ENCODE measurements at regions not wholly inside any gene's neighbourhood (a gene's known extent, or its start where the extent isn't known, plus 50 kb on each side); places are given as distances from the start of the nearest gene placed in this dataset.

DNA sequence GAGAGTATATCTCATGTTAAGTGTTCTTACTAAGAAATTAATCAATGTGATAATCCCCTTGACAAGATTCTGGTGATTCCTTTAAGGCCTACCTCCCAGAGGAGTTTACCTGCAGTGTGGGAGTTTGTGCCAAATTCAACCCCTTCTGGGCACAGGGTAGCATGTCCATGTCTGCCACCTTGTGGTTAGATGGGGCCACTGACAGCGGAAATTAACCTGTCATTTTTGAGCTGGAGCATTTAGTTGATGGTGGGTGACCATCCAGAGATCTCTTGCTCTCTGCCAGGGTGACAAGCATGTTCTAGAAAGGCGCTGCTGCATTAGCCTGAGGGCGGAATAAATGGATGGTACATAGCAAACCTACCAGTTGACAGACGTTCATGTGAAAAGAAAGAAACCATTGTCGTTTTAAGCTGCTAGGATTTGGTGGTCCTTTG lies 132.2 kb downstream of the FBXO4 start:
- Histone ChIP-seq H3K27me3 (no peaks in the 10 kb centered on the region), H3K27ac (no peak overlapping the region), H3K4me3 (no peak overlapping the region), H3K4me1 (no peaks in the 10 kb centered on the region), H3K36me3 (no peaks in the 10 kb centered on the region), H3K9me3 (no peaks in the 10 kb centered on the region)
- TF ChIP-seq POLR2A (IDR thresholded peaks at IDR 0.05) = no peak
- TF ChIP-seq, protein P1, sequence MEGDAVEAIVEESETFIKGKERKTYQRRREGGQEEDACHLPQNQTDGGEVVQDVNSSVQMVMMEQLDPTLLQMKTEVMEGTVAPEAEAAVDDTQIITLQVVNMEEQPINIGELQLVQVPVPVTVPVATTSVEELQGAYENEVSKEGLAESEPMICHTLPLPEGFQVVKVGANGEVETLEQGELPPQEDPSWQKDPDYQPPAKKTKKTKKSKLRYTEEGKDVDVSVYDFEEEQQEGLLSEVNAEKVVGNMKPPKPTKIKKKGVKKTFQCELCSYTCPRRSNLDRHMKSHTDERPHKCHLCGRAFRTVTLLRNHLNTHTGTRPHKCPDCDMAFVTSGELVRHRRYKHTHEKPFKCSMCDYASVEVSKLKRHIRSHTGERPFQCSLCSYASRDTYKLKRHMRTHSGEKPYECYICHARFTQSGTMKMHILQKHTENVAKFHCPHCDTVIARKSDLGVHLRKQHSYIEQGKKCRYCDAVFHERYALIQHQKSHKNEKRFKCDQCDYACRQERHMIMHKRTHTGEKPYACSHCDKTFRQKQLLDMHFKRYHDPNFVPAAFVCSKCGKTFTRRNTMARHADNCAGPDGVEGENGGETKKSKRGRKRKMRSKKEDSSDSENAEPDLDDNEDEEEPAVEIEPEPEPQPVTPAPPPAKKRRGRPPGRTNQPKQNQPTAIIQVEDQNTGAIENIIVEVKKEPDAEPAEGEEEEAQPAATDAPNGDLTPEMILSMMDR (IDR thresholded peaks at IDR 0.05) = peak; percentile 12 to 47 (median 34)
- intact Hi-C loops (cut with DNase I) = no loop called here
- DNase-seq (ENCODE audit: extremely low spot score in 2 of 2) = no peak

DNA sequence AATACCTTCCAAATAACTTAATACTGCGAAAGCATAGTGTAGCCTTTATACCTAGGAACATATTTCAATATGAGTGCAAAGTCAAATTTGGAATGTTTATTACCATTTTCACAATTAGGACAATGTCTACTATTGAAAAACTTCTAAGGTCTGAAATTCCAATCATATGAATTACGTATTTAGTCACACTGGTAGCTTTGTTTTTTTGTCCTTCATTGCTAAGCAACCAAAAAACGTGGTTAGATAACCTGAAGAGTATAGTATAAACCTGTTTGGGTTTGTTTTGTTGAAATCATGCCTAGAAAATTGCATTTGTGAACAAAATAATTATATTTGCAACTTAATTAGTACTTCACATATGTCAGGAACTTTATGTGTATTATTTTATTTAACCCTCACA lies 134.2 kb downstream of the FBXO4 start:
- no peaks in the 10 kb centered on the region for H3K27me3 ChIP-seq
- intact Hi-C loops (cut with DNase I) = no loop called here
- H3K4me3 ChIP-seq = no peak overlapping the region
- no peaks in the 10 kb centered on the region for H3K9me3 ChIP-seq
- H3K4me1 ChIP-seq = no peaks in the 10 kb centered on the region
- H3K36me3 ChIP-seq = no peaks in the 10 kb centered on the region
- TF ChIP-seq POLR2A (IDR thresholded peaks at IDR 0.05) (no peak), POLR2AphosphoS5 (IDR thresholded peaks at IDR 0.05; ENCODE audit: insufficient read depth in 1 of 2, low read depth in 1 of 2) (no peak)
- TF ChIP-seq, protein P1 (IDR thresholded peaks at IDR 0.05) = no peak
- DNase-seq (ENCODE audit: extremely low spot score in 2 of 2) = no peak
- no peak overlapping the region for H3K27ac ChIP-seq

DNA sequence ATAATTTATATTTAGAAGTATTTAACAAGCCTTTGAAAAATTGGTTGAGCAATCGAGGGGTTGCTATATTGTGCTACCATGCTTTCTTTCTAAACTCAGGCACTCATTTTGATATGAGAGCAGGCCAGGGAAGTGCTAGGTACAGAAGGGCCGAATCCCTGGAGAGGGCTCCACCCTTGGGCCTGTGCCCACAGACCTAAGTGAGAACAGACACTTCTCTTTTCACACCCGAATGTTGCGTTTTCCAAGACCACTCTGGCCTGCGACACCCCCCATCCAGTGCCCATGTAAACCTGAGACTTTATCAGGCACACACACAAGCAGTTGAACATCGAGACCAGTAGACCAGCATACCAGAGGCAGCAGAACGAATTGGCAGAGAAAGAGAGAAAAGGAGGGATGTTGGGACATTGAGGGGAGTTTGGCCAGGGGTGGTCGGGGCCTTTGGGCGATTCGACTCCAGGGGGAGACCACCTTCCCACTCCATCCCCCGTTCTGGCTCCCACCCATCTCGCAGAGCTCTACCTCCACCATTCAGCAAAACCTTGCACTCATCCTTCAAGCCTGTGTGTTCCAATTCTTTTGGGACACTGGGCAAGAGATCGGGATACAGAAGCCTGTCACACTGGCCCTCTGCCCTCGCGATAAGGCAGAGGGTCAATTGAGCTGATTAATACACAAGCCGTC lies 134.8 kb downstream of the FBXO4 start:
- Histone ChIP-seq H3K4me3 (no peak overlapping the region), H3K9me3 (no peaks in the 10 kb centered on the region), H3K36me3 (no peaks in the 10 kb centered on the region), H3K4me1 (no peaks in the 10 kb centered on the region), H3K27me3 (no peaks in the 10 kb centered on the region), H3K27ac (no peak overlapping the region)
- intact Hi-C loops (cut with DNase I) = no loop called here
- TF ChIP-seq, protein P1 (IDR thresholded peaks at IDR 0.05) = no peak
- TF ChIP-seq POLR2A (IDR thresholded peaks at IDR 0.05) (no peak), POLR2AphosphoS5 (IDR thresholded peaks at IDR 0.05; ENCODE audit: insufficient read depth in 1 of 2, low read depth in 1 of 2) (no peak)
- DNase-seq (ENCODE audit: extremely low spot score in 2 of 2) = no peak

DNA sequence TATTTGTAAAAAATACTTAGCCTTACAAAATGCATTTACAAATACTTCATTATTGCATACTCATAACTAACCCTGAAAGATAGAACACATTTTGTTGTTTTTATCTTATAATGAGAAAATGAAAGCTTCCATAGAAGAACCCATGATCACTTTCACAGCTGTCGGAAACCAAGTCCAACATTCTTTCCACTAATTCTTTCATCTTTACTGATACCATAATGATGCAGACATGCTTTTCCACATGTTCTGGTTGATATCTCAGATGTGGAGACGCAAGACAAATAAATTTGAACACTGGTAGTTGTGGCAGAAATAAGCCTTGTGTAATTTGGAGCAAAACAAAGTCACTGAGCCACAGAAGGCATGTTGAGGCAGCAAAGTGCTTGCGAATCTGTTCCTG lies 136.0 kb downstream of the FBXO4 start:
- no peak for DNase-seq (ENCODE audit: extremely low spot score in 2 of 2)
- no peak overlapping the region for H3K27ac ChIP-seq
- H3K4me1 ChIP-seq = no peaks in the 10 kb centered on the region
- no peaks in the 10 kb centered on the region for H3K36me3 ChIP-seq
- no peaks in the 10 kb centered on the region for H3K27me3 ChIP-seq
- TF ChIP-seq, protein P1 (IDR thresholded peaks at IDR 0.05) = no peak
- TF ChIP-seq POLR2A (IDR thresholded peaks at IDR 0.05) (no peak), POLR2AphosphoS5 (IDR thresholded peaks at IDR 0.05; ENCODE audit: insufficient read depth in 1 of 2, low read depth in 1 of 2) (no peak)
- no peaks in the 10 kb centered on the region for H3K9me3 ChIP-seq
- no peak overlapping the region for H3K4me3 ChIP-seq
- intact Hi-C loops (cut with DNase I) = no loop called here

DNA sequence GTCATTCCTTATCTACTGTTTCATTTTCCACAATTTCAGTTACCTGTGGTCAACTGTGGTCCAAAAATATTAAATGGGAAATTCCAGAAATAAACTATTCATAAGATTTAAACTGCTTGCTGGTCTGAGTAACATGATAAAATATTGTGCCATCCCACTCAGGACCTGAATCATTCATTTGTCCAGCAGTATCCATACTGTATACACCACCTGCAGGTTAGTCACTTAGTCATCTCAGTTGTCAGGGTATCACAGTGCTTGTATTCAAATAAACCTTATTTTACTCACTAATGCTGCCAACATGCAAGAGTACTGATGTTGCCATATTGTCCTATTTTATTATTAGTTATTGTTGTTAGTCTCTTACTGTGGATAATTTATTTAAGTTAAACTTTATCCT lies 139.7 kb downstream of the FBXO4 start:
- no peaks in the 10 kb centered on the region for H3K27me3 ChIP-seq
- no peaks in the 10 kb centered on the region for H3K36me3 ChIP-seq
- intact Hi-C loops (cut with DNase I) = no loop called here
- H3K4me3 ChIP-seq = no peak overlapping the region
- TF ChIP-seq, protein P1 (IDR thresholded peaks at IDR 0.05) = no peak
- TF ChIP-seq POLR2A (IDR thresholded peaks at IDR 0.05) (no peak), POLR2AphosphoS5 (IDR thresholded peaks at IDR 0.05; ENCODE audit: insufficient read depth in 1 of 2, low read depth in 1 of 2) (no peak)
- no peaks in the 10 kb centered on the region for H3K4me1 ChIP-seq
- H3K9me3 ChIP-seq = no peaks in the 10 kb centered on the region
- no peak for DNase-seq (ENCODE audit: extremely low spot score in 2 of 2)
- no peak overlapping the region for H3K27ac ChIP-seq

All from vagina (tissue), 2 donors.